Activated T-cell treated with anti-CD3 and anti-CD28 coated beads for 1 hour (primary cell): ENCODE measurements at regions not wholly inside any gene's neighbourhood (a gene's known extent, or its start where the extent isn't known, plus 50 kb on each side); places are given as distances from the start of the nearest gene placed in this dataset.

Experiments used
- DNase-seq: peaks from one replicate; pipeline ENCODE4 v3.0.0-alpha.2; 2020; ENCODE audit warnings: low read depth

- DNase-seq: no peak
These were observed 308.1 kb upstream of the ZFHX3 start for GRCh38 chr16:73355981-73356380.

GRCh38 chr16:73354434-73354833, 306.5 kb upstream of the ZFHX3 start:
- no peak for DNase-seq

- DNase-seq: no peak
These were observed 303.0 kb upstream of the ZFHX3 start for GRCh38 chr16:73350707-73351452.

GRCh38 chr16:73347500-73348375, 299.8 kb upstream of the ZFHX3 start:
- no peak for DNase-seq

- no peak for DNase-seq
These were observed 291.9 kb upstream of the ZFHX3 start for GRCh38 chr16:73339821-73340220.

GRCh38 chr16:73337373-73338296, 289.7 kb upstream of the ZFHX3 start:
- no peak for DNase-seq

- DNase-seq: no peak
These were observed 281.7 kb upstream of the ZFHX3 start for GRCh38 chr16:73329358-73330286.

GRCh38 chr16:73326770-73327470, 279.0 kb upstream of the ZFHX3 start:
- no peak for DNase-seq

- no peak for DNase-seq
These were observed 278.3 kb upstream of the ZFHX3 start for GRCh38 chr16:73326221-73326620.

- DNase-seq: no peak
These were observed 276.0 kb upstream of the ZFHX3 start for GRCh38 chr16:73323880-73324279.

- no peak for DNase-seq
These were observed 274.9 kb upstream of the ZFHX3 start for GRCh38 chr16:73322856-73323255.

- DNase-seq: no peak
These were observed 273.9 kb upstream of the ZFHX3 start for GRCh38 chr16:73321853-73322252.

- no peak for DNase-seq
These were observed 271.8 kb upstream of the ZFHX3 start for GRCh38 chr16:73319737-73320136.

- DNase-seq: no peak
These were observed 271.3 kb upstream of the ZFHX3 start for GRCh38 chr16:73319261-73319660.

GRCh38 chr16:73317321-73317857, 269.5 kb upstream of the ZFHX3 start:
- no peak for DNase-seq

- no peak for DNase-seq
These were observed 267.7 kb upstream of the ZFHX3 start for GRCh38 chr16:73315645-73316044.

GRCh38 chr16:73313950-73314349, 266.0 kb upstream of the ZFHX3 start:
- DNase-seq: no peak

GRCh38 chr16:73311857-73312723, 264.2 kb upstream of the ZFHX3 start:
- no peak for DNase-seq

GRCh38 chr16:73308771-73309170, 260.8 kb upstream of the ZFHX3 start:
- DNase-seq: no peak
